ENCODE measurements at regions not wholly inside any gene's neighbourhood (a gene's known extent, or its start where the extent isn't known, plus 50 kb on each side); places are given as distances from the start of the nearest gene placed in this dataset.

DNA sequence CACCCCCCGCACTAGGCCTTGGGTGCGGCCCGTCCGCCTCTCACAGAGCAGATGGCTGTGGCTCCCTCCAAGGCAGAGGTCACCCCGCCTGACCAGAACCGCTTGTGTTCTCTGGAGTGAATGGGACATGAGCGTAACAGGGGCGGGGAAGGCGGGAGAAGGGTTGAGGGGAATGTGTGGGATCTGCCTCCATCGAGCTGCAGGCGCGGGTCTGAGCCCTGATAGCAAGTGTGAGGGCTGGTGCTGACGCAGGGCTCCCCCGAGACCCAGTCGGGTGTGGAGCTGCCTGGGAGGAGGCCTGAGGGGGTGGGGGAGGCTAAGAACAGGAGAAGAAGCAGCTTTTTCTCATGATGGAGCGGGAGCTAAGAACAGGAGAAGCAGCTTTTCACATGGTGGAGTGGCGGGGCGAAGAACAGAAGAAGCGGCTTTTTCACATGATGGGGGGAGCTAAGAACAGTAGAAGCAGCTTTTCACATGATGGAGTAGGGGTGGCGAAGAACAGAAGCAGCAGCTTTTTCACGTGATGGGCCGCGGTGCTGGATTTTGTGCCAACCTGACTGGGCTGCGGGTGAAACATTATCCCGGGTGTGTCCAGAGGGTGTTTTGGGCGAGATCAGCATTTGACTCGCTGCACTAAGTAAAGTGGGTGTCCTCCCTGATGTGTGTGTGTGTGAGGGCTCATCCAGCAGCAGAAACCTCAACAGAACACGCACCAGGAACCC, 169.3 kb downstream of the TTLL2 start:
- no peak for DNase-seq (ENCODE audit: low read depth, low spot score)

DNA sequence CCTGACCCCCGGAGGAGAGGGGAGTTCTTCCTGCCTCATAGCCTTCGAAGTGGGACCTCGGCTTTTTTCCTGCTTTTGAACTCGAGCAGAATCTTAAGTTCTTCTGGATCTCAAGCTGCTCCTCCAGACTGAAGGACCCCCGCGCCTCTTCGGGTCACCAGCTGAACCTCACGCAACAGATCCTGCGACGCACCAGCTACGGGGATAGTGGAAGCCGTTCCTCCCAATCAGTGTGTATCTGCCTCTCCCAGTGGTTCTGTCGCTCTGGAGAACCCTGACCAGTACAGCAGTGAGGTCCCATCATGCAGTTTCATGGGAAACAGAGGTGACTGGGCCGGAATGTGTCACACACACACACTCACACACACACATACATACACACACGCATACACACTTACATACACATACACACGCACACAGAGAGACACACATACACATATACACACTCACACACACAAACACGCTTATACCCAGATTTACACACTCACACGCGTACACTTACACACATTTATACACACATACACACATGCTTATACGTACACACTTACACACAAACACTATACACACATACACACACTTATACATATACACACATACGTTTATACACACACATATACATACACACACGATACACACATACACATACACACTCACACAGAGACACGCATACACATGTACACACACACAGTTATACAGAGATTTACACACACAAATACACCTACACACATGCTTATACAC, 170.0 kb downstream of the TTLL2 start:
- DNase-seq (ENCODE audit: low read depth, low spot score) = no peak

DNA sequence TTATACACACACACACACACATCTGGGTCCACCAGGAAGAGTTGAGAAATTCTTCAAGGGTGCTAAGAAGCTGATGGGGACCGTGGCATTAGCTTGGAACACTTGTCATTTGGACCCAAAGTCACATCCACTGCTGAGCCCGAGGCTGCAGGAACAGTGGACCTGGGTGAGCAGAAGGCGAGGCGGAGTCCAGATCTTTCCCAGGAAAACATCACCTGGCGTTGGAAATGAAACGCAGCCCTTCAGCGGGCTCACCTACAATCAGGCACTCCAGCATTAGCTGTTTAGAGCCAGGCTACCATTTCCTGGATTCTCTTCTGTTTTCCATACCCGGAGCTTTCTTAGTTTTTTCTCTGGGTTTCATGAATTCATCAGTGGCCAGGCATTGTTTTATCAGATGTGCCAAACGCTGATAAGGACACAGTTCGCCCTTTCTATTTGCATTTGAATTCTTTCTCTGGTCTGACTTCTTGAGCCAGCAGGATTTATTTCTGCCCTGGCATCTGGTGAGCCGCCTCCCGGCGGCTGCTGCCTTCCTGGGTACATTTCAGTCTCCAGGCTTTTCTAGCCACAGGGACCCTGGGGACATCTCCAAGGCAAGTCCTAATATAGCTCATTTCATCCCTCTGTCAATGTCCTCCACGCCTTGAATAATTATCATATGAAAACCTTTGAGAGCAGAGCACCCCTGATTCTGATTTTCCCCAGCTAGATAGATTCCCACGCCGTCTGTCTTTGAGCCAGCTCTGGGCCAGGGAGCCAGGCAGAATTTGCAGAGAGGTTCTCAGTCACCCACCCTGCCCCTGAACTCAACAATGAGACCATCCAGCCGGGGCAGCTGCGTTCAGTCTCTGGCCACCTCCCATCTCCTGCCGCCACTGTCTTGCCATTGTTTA, 170.9 kb downstream of the TTLL2 start:
- DNase-seq (ENCODE audit: low read depth, low spot score) = no peak

DNA sequence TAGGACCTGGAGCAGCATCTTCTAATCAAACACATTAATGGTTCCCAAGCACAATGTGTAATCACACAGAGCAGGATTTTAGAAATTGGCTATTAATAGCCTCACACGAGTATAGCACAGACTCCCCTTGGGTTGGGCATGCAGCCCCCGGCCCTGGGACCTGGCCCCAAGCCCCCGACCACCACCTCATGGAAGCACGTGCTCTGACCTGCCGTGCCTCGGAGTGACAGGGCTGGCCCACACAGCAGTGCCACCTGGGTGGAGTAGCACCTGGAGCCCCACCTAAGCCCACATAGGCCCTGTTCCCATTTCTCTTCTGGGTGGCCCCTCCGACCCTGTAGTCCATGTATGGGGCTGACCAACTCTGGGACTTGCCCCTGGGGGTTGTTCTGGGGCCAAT, 171.8 kb downstream of the TTLL2 start:
- DNase-seq (ENCODE audit: low read depth, low spot score) = no peak

DNA sequence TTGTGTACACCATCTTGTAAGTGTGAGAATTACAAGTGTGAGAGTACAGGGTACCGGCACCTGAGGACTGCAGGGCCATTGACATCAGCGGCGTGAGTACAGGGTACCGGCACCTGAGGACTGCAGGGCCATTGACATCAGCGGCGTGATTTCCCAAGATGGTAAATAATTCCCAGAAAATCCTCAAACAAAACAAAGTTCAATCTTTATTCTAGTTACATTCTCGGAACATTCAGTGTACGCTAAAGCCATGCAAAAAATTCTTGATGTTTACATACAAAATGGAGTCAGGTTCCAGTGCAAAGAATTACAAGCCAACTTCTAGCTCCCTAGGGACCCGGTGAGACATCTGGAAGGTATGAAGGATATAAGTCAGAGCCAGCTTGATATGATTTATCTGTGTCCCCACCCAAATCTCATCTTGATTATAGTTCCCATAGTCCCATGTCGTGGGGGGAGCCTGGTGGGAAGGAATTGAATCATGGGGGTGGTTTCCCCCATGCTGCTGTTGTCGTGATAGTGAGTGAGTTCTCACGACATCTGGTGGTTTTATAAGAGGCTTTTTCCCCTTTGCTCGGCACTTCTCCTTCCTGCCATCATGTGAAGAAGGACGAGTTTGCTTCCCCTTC, 172.7 kb downstream of the TTLL2 start:
- DNase-seq (ENCODE audit: low read depth, low spot score) = no peak

DNA sequence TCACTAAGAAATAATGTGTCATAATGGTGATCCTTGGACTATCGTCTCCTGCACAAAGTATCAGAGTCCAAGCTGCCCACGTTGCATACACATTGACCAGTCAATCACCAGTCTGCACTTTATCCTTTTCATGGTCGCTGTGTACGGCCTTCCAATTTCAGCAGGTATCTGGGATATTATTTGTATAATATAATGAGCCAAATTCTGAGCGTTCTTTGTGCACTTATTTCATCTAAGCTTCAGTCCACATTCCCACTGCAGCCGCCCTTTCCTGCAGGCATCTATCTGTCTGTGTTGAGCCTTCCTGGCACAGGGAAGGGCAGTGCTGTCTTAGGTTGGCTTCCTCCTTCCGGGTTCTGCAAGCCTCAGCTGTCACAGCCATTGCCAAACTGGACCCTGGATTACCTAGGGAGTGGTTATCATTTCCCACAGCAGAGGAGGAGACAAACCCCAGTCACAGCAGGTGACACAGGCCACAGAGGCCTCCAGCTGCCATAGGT, 174.3 kb downstream of the TTLL2 start:
- no peak for DNase-seq (ENCODE audit: low read depth, low spot score)

DNA sequence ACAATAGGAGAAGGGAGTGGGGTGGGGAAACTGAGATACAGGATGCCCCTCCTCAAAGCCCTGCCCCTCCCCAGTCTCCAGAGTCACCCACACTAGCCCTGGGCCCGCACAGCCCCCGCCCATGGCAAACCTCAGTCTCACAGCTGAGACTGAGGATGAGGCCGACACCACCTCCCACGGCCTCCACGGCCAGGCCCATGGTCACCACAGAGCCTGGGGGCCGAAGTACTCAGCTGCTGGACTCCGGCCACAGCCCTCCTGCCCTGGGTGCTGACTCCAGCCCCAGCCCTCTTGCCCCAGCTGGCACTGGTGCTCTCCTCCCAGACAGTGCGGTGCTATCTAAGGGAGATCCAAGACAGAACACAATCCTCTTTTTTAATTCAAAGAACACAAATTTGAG, 176.1 kb downstream of the TTLL2 start:
- DNase-seq (ENCODE audit: low read depth, low spot score) = no peak

DNA sequence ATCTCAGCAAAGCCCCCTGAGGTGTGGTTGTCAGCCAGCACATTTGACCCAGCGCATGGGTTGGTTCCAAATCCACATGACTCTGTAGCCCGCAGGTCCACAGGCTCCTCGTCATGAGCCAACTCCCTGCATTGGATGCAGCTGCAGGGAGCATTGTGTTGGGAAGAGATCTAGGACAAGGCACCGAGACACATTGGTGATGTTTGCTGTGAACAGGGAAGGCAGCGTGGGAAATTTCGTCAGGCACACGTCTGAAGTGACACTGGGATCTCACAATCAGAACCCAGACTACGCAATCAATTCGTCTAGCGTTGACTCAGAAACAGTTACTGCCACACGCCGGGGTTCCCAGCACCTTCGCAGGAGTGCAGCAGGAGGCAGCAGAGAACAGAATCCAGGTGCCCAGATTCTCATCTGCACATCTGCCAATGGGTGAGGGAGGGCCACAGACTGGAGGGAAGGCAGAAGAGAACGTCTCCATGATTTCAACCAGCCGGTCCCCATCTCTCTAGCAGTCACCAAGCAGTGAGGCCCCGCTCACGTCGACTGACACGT, 177.0 kb downstream of the TTLL2 start:
- DNase-seq (ENCODE audit: low read depth, low spot score) = no peak

DNA sequence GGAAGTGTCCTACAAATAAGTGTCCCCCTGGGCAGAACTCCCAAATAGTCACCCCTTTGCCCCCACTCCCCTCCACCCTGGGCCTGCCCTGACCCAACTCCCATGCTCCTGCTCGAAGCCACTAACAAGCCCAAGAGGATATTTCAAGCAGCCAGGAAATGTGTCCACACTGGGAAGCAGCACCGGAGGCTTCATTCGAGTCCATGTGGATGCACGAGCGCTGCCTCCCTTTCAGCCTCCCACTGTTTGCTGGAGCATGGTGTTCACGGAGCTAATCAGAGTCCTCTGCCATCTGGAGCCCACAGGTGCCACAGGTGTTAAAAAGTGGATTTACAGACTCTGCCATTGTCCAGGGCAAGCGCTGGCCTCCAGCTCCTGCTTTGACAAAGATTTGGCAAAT, 177.6 kb downstream of the TTLL2 start:
- DNase-seq (ENCODE audit: low read depth, low spot score) = no peak

DNA sequence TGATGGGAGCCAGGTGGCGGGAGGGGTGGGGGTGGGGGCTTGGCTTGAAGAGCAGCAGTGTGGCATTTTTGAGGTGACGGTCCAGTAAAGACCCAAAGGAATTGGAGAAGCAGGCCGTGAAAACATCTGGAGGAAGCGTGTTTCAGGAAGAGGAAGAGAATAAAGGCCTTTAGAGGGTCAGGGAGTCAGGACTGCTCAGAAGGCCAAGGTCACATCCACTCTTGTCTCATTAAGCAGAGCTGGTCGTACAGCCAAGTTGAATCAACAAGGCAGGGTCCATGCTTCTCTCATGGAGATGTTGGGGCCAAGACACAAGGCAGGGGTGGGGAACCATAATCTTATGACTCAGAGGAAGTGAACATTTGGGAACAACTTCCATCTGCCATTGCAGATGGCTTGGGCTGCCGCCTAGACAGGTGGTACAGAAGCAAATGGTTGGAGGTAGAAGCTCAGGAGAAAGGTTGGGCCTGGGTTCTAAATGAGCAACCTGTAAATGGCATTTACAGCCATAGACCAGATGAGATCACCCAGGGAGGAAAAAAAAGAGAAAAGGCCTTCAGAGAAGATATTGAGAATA, 179.6 kb downstream of the TTLL2 start:
- no peak for DNase-seq (ENCODE audit: low read depth, low spot score)

DNA sequence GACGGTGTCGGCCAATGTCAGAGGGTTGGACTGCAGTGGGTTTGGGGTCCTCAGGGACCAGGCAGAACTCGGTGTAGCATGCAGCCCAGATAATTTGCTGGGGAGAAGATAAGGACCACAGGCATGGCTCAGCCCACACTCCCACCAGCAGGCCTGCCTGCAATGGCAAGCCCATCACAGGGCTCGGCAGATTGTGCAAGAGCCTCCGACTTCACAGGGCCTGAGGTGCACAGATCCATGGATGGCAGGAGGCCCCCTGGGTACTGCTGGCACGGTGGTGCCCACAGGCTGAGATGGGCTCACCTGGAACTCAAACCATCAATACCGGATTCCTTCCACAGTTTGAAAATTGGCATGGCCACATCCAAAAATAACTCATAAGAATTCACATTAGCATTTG, 180.3 kb downstream of the TTLL2 start:
- DNase-seq (ENCODE audit: low read depth, low spot score) = no peak

DNA sequence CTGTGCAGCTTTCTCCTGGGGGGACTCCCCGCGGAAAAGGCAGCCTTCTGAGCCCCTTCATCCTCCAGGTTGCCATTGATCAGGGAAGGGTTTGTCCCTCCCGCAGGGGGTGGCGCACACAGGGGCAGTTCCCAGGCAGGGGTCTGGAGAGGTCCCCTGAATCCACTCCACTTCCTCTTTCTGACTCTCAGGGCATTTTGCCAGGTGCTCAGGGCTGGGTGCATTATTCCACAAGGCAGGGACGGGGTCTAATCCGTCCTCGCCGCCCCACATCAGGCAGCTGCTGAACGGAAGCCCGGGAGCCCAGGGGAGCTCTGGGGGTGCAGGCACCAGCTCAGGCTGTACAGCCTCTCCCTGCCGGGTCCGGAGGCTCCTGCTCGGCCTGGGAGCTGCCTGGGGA, 180.9 kb downstream of the TTLL2 start:
- DNase-seq (ENCODE audit: low read depth, low spot score) = no peak

DNA sequence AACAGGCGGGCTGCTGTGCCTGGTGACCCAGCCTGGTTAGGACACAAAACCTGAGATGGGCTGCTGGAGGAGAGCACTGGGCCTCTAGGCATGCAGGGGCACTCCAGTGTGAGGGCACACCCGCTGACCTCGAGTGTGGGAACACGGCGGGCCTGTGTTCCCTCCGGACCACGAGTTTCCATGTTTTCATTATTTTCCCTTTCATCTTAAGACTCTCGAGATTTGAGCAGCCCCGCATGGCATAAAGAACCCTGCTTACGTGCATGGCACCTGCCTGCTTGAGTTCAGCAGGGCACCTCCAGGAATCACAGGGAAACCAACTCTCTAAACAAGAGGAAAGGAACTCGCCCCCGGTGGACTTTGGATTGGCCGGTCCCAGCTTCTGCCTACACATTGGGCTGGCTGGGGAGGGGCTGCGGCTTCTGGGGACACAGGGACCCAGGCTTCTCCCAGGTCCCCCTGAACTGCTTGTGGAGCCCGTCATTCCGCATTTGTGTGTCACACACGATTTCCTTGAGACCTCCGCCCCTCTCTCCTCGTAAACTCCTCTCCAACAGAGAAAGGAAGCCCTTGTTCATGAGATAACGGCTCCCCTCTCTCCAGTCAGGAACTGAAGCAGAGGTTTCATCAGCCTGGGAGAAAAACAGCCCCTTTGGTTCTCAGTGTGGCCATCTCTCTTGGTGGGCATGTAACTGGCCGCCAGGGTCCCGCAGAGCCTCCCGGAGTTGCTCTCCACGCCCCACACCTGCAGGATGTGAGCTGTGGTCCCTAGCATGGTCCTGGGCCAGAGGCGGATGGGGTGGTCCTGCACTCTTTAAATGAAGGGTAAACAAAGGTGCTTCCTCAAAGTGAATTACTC, 181.8 kb downstream of the TTLL2 start:
- DNase-seq (ENCODE audit: low read depth, low spot score) = no peak

DNA sequence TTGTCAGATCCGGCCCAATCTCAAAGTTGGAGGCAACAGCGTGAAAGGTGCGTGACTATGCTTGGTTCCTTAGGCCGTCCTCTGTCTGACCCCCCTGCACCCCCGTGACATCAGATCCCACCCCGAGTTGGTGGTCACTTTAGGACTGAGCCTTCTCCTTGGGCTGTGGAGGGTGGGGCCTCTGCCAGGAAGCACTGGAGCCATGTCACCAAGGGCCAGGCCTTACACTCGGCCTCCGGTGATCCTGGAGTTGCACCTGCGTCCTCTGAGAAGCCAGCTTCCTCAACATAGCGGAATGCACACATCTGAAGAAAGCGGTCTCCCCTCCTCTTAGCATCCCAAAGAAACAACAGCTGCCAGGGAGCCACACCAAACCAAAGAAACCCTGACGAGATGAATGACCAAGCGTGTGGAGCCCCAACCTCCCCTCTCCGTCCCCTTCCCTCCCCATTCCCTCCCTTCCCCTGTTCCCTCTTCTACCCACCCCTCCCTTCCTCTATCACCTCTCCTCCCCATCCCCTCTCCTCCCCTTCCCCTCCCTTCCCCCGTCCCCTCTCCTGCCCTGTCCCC, 182.6 kb downstream of the TTLL2 start:
- DNase-seq (ENCODE audit: low read depth, low spot score) = no peak

DNA sequence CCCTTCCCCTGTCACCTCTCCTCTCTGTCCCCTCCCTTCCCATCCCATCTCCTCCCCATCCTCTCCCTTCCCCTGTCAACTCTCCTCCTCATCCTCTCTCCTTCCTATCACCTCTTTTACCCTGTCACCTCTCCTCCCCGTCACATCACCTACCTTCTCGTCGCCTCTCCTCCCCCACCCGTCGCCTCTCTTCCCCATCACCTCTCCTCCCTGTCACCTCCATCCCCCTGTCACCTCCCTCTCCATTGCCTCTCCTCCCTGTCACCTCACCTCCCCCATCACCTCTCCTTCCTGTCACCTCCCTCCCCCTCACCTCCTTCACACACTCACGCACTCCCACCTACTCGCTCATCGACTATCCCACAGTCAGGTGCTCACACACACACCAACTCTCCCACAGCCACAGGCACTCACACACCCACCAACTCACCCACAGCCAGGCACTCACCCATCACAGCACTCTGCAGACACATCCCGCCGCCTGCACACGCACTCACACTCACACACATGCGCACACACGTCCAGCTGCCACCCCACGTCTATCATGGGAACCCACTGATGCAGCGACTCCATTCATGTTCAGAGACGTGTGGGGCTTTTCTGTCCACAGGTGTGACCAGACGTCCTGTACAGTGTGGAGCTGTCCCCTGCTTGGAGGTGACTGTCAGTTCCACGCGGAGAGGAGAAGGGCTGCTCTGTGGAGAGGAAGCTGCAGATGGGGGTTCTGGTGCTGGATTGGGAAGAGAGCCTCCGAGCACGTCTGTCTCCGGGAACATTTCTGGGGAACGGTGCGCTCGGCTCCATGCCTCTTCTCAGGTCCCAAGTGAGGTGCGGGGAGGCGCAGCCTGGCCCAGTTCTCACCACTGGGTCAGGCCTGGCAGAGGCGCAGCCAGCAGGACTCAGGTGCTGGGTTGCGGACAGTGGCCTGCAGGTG, 184.3 kb downstream of the TTLL2 start:
- DNase-seq (ENCODE audit: low read depth, low spot score) = no peak

DNA sequence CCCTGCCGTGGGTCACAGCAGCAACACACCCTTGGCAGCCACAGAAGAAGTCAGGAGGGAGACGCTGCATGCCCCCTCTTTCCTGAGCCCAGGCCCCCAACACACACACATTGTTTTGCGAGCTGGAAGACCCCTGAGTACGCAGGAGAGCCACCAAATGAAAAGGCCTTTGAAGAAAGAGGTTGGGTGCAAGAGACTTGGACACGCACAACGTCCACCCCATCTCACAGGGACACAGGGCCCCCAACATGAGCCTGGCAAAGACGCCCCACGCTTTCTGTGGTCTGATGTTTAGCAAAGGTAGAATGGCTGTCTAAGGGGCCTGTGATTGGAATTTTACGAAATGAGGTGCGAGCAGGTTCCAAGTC, 185.0 kb downstream of the TTLL2 start:
- DNase-seq (ENCODE audit: low read depth, low spot score) = no peak

DNA sequence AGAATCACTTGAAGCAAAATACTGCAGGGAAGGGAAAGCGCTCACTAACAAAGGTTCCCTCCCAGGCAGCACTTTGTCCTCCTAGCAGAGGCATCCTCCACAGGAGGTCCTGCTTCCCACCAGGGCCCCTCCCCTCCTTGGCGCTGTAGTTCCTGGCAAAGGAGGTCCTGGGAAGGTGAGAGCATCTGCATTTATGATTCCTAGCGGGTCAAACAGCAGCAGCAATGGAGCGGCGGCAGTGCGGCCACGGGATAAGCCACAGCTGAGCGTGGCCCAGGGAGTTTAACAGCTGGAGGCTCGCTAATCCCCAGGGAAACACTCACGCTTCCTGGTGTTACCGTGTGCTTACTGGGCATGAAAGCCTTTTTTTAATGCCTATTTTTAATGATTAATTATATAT, 185.8 kb downstream of the TTLL2 start:
- no peak for DNase-seq (ENCODE audit: low read depth, low spot score)

DNA sequence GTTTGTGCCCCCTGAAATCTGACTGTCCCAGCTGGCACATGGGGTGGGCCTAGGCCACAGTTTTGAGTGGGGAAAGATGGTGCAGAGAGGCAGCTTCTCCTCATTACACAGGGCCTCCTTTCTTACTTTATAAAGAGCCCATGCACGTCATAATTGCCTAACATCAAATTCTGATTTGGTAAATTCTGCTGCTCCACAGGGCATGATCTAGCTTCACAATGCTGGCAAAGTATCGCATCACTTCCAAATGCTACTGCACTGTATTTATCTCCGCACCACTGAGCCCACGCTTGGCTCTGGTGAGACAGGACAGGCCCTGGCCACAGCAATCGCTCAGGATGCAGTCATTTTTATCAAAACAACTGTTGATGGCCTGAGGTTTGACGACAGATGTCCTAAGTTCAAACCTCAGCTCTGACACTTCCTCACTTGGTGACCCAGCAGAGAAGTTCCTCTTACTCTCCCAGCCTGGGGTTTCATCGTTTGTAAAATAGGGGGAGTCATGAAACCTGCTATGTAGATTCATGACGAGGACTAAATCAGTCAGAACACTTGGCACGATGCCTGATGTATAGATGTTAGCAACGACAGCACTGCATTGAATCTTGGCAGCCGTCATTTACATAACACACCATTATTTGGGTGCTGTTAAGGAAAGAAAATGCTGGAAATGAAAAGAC, 187.9 kb downstream of the TTLL2 start:
- no peak for DNase-seq (ENCODE audit: low read depth, low spot score)
